Mesendoderm (in vitro differentiated cells): ENCODE measurements at regions not wholly inside any gene's neighbourhood (a gene's known extent, or its start where the extent isn't known, plus 50 kb on each side); places are given as distances from the start of the nearest gene placed in this dataset.
A peak's percentile ranks its signal among the peaks of the same experiment; 100 is the strongest.

Experiments used
- DNase-seq: peaks from one replicate; pipeline ENCODE4 v3.0.0; 2013
- H2AK5ac ChIP-seq: 2 replicates; pipeline ENCODE4 v1.6.1; 2013; ENCODE audit warnings: low read length, inconsistent platforms
- H2BK120ac ChIP-seq: 2 replicates; pipeline ENCODE4 v1.6.1; 2013; ENCODE audit warnings: low read depth, mild to moderate bottlenecking, low read length, moderate library complexity, mixed read lengths
- H2BK15ac ChIP-seq: replicated peaks from 2 replicates; pipeline ENCODE4 v1.6.1; 2013; ENCODE audit warnings: low read depth, mild to moderate bottlenecking, moderate library complexity
- H2BK5ac ChIP-seq: 2 replicates; pipeline ENCODE4 v1.6.1; 2013; ENCODE audit warnings: low read length, inconsistent platforms
- H3K18ac ChIP-seq: 2 replicates; pipeline ENCODE4 v1.6.1; 2013; ENCODE audit warnings: mild to moderate bottlenecking, low read length, mixed read lengths
- H3K23ac ChIP-seq: one replicate; pipeline ENCODE4 v1.6.1; 2013; ENCODE audit warnings: low read length
- H3K27ac ChIP-seq: 2 replicates; pipeline ENCODE4 v1.5.1; 2013; ENCODE audit warnings: low read depth, mild to moderate bottlenecking, inconsistent platforms, low read length, moderate library complexity
- H3K27me3 ChIP-seq: 2 replicates; pipeline ENCODE4 v1.6.1; 2013; ENCODE audit warnings: low read length, control low read depth, mild to moderate bottlenecking, inconsistent platforms; ENCODE audit not compliant: insufficient read depth, poor library complexity
- H3K36me3 ChIP-seq: 2 replicates; pipeline ENCODE4 v1.6.1; 2013; ENCODE audit warnings: low read length, inconsistent platforms; ENCODE audit not compliant: control insufficient read depth, insufficient read depth
- H3K4ac ChIP-seq: one replicate; pipeline ENCODE4 v1.6.1; 2013; ENCODE audit warnings: low read depth, mild to moderate bottlenecking, low read length, moderate library complexity
- H3K4me1 ChIP-seq: 2 replicates; pipeline ENCODE4 v1.6.1; 2013; ENCODE audit warnings: low read depth, low read length, inconsistent platforms; ENCODE audit not compliant: control insufficient read depth
- H3K4me2 ChIP-seq: 2 replicates; pipeline ENCODE4 v1.6.1; 2013; ENCODE audit warnings: low read length
- H3K4me3 ChIP-seq: 2 replicates; pipeline ENCODE4 v1.5.1; 2013; ENCODE audit warnings: mild to moderate bottlenecking, low read length
- H3K56ac ChIP-seq: one replicate; pipeline ENCODE4 v1.6.1; 2013; ENCODE audit warnings: low read length
- H3K79me1 ChIP-seq: 2 replicates; pipeline ENCODE4 v1.6.1; 2013; ENCODE audit warnings: low read length, inconsistent platforms
- H3K79me2 ChIP-seq: 2 replicates; pipeline ENCODE4 v1.6.1; 2013; ENCODE audit warnings: mild to moderate bottlenecking, low read length; ENCODE audit not compliant: control insufficient read depth, insufficient read depth
- H3K9ac ChIP-seq: 2 replicates; pipeline ENCODE4 v1.6.1; 2013; ENCODE audit warnings: low read length, inconsistent platforms
- H4K5ac ChIP-seq: one replicate; pipeline ENCODE4 v1.6.1; 2013; ENCODE audit warnings: low read length
- H4K8ac ChIP-seq: one replicate; pipeline ENCODE4 v1.6.1; 2013; ENCODE audit warnings: low read depth, mild to moderate bottlenecking, control low read depth, low read length, moderate library complexity
- WGBS: extraction: QIAGEN DNeasy Blood & Tissue Kit; methylation state at CpG from one replicate; pipeline ENCODE4 v1.1.7; 2013; ENCODE audit warnings: low lambda C conversion rate, missing lambda C conversion rate; ENCODE audit not compliant: insufficient coverage; ENCODE audit errors: extremely low coverage; 5-methylcytosine and 5-hydroxymethylcytosine counted together

- Histone ChIP-seq H3K27ac (no peak overlapping the region), H3K9ac (no peak overlapping the region), H3K4ac (no peak overlapping the region), H2BK15ac (no peak overlapping the region), H3K23ac (no peak overlapping the region), H4K8ac (no peak overlapping the region), H3K36me3 (no peaks in the 10 kb centered on the region), H3K18ac (no peak overlapping the region), H3K4me1 (no peaks in the 10 kb centered on the region), H3K27me3 (no peaks in the 10 kb centered on the region), H3K79me1 (no peaks in the 10 kb centered on the region), H3K56ac (no peak overlapping the region), H3K4me2 (no peak overlapping the region), H4K5ac (no peak overlapping the region), H2BK120ac (no peak overlapping the region), H3K79me2 (no peaks in the 10 kb centered on the region), H3K4me3 (no peak overlapping the region), H2AK5ac (no peak overlapping the region), H2BK5ac (no peak overlapping the region)
- no peak for DNase-seq
- WGBS = no CpG with 5 or more reads among the region's 6 CpGs
Observed at GRCh38 chr2:195269220-195269619, 387.8 kb upstream of the SLC39A10 start.

- Histone ChIP-seq H3K79me1 (no peaks in the 10 kb centered on the region), H3K4ac (no peak overlapping the region), H2BK5ac (no peak overlapping the region), H3K36me3 (no peaks in the 10 kb centered on the region), H3K9ac (no peak overlapping the region), H3K4me1 (no peaks in the 10 kb centered on the region), H4K5ac (no peak overlapping the region), H3K23ac (no peak overlapping the region), H2AK5ac (no peak overlapping the region), H3K27ac (no peak overlapping the region), H3K56ac (no peak overlapping the region), H3K27me3 (no peaks in the 10 kb centered on the region), H3K4me3 (no peak overlapping the region), H3K79me2 (no peaks in the 10 kb centered on the region), H3K18ac (no peak overlapping the region), H2BK15ac (no peak overlapping the region), H4K8ac (no peak overlapping the region), H3K4me2 (no peak overlapping the region), H2BK120ac (no peak overlapping the region)
- no peak for DNase-seq
- no CpG with 5 or more reads among the region's 4 CpGs for WGBS
Observed at GRCh38 chr2:195257979-195258378, 399.0 kb upstream of the SLC39A10 start.

GRCh38 chr2:195252018-195252417, 405.0 kb upstream of the SLC39A10 start:
- Histone ChIP-seq H3K4me2 (no peak overlapping the region), H3K18ac (no peak overlapping the region), H3K27me3 (no peaks in the 10 kb centered on the region), H2AK5ac (no peak overlapping the region), H2BK15ac (no peak overlapping the region), H3K4me3 (no peak overlapping the region), H3K27ac (no peak overlapping the region), H3K79me2 (no peaks in the 10 kb centered on the region), H3K4ac (no peak overlapping the region), H2BK5ac (no peak overlapping the region), H3K79me1 (no peaks in the 10 kb centered on the region), H2BK120ac (no peak overlapping the region), H4K8ac (no peak overlapping the region), H3K36me3 (no peaks in the 10 kb centered on the region), H3K56ac (no peak overlapping the region), H3K23ac (no peak overlapping the region), H3K9ac (no peak overlapping the region), H4K5ac (no peak overlapping the region), H3K4me1 (no peaks in the 10 kb centered on the region)
- WGBS = no CpG with 5 or more reads among the region's 3 CpGs
- peak; percentile 89 for DNase-seq

GRCh38 chr2:195251214-195251613, 405.8 kb upstream of the SLC39A10 start:
- Histone ChIP-seq H3K23ac (no peak overlapping the region), H3K27me3 (no peaks in the 10 kb centered on the region), H3K56ac (no peak overlapping the region), H3K36me3 (no peaks in the 10 kb centered on the region), H2BK15ac (no peak overlapping the region), H4K5ac (no peak overlapping the region), H3K79me2 (no peaks in the 10 kb centered on the region), H4K8ac (no peak overlapping the region), H3K9ac (no peak overlapping the region), H3K27ac (no peak overlapping the region), H3K79me1 (no peaks in the 10 kb centered on the region), H2BK5ac (no peak overlapping the region), H3K4me1 (no peaks in the 10 kb centered on the region), H3K4me2 (no peak overlapping the region), H2BK120ac (no peak overlapping the region), H2AK5ac (no peak overlapping the region), H3K4ac (no peak overlapping the region), H3K18ac (no peak overlapping the region), H3K4me3 (no peak overlapping the region)
- peak; percentile 16 for DNase-seq

- no peaks in the 10 kb centered on the region for H3K4me1 ChIP-seq
- H3K4ac ChIP-seq = no peak overlapping the region
- no peak overlapping the region for H3K23ac ChIP-seq
- H2BK120ac ChIP-seq = no peak overlapping the region
- H3K4me3 ChIP-seq = no peak overlapping the region
- no peak for DNase-seq
- WGBS = no CpG with 5 or more reads among the region's 3 CpGs
- H2AK5ac ChIP-seq = no peak overlapping the region
- H3K79me2 ChIP-seq = no peaks in the 10 kb centered on the region
- no peak overlapping the region for H3K9ac ChIP-seq
- no peak overlapping the region for H3K56ac ChIP-seq
- H3K4me2 ChIP-seq = no peak overlapping the region
- H4K5ac ChIP-seq = no peak overlapping the region
- H3K27ac ChIP-seq = no peak overlapping the region
- no peaks in the 10 kb centered on the region for H3K79me1 ChIP-seq
- H3K18ac ChIP-seq = no peak overlapping the region
- H4K8ac ChIP-seq = no peak overlapping the region
- H2BK5ac ChIP-seq = no peak overlapping the region
- H3K36me3 ChIP-seq = no peaks in the 10 kb centered on the region
- H2BK15ac ChIP-seq = no peak overlapping the region
- H3K27me3 ChIP-seq = no peaks in the 10 kb centered on the region
Observed at GRCh38 chr2:195238826-195239225, 418.2 kb upstream of the SLC39A10 start.

GRCh38 chr2:195238379-195238778, 418.6 kb upstream of the SLC39A10 start:
- Histone ChIP-seq H4K5ac (no peak overlapping the region), H3K36me3 (no peaks in the 10 kb centered on the region), H3K9ac (no peak overlapping the region), H3K4ac (no peak overlapping the region), H3K27me3 (no peaks in the 10 kb centered on the region), H3K4me1 (no peaks in the 10 kb centered on the region), H2AK5ac (no peak overlapping the region), H3K79me1 (no peaks in the 10 kb centered on the region), H3K56ac (no peak overlapping the region), H3K79me2 (no peaks in the 10 kb centered on the region), H3K18ac (no peak overlapping the region), H3K27ac (no peak overlapping the region), H3K4me3 (no peak overlapping the region), H3K4me2 (no peak overlapping the region), H3K23ac (no peak overlapping the region), H4K8ac (no peak overlapping the region), H2BK120ac (no peak overlapping the region), H2BK5ac (no peak overlapping the region), H2BK15ac (no peak overlapping the region)
- no peak for DNase-seq
- no CpG with 5 or more reads among the region's 1 CpG for WGBS
